Keratinocyte (primary cell): ENCODE measurements at regions not wholly inside any gene's neighbourhood (a gene's known extent, or its start where the extent isn't known, plus 50 kb on each side); places are given as distances from the start of the nearest gene placed in this dataset.

Experiments used
- DNase-seq: peaks from one replicate; pipeline ENCODE4 v3.0.0-alpha.2; 2011; ENCODE audit warnings: low read depth, missing footprints, low spot score
- FAIRE-seq: peaks from 2 replicates; lab custom pipeline; 2011; peaks lifted over from hg19 to GRCh38; lab: Jason Lieb, UNC
- H2AFZ ChIP-seq: 2 replicates; pipeline ENCODE4 v1.6.0; 2012; ENCODE audit warnings: low read length, control low read depth, inconsistent platforms; ENCODE audit not compliant: control insufficient read depth
- H3K27ac ChIP-seq: 2 replicates; pipeline ENCODE4 v1.5.1; 2011; ENCODE audit warnings: low read length; ENCODE audit not compliant: control insufficient read depth, insufficient read depth
- H3K27me3 ChIP-seq: 3 replicates; pipeline ENCODE4 v1.6.0; 2011; ENCODE audit warnings: low read length; ENCODE audit not compliant: control insufficient read depth, insufficient read depth; ENCODE audit errors: extremely low read depth
- H3K36me3 ChIP-seq, 2 experiments: 2 replicates in 1 of 2; 3 replicates in 1 of 2; pipeline ENCODE4 v1.5.1; 2011; ENCODE audit warnings: low read length in 2 of 2, mild to moderate bottlenecking in 1 of 2; ENCODE audit not compliant: control insufficient read depth in 2 of 2, insufficient read depth in 2 of 2; ENCODE audit errors: extremely low read depth in 1 of 2
- H3K4me1 ChIP-seq: 3 replicates; pipeline ENCODE4 v1.5.1; 2011; ENCODE audit warnings: low read length; ENCODE audit not compliant: control insufficient read depth, insufficient read depth; ENCODE audit errors: extremely low read depth
- H3K4me2 ChIP-seq: 3 replicates; pipeline ENCODE4 v1.6.0; 2011; ENCODE audit warnings: low read depth, low read length; ENCODE audit not compliant: control insufficient read depth, insufficient read depth; ENCODE audit errors: extremely low read depth
- H3K4me3 ChIP-seq, 3 experiments: fragments of 200-600 bp in 1 of 3; sonication (generic) in 1 of 3; 2 replicates in 2 of 3; 3 replicates in 1 of 3; pipeline ENCODE4 v1.5.1; 2011 to 2016; ENCODE audit warnings: low read length in 3 of 3, mild to moderate bottlenecking in 3 of 3, control low read depth in 2 of 3, inconsistent platforms in 1 of 3, low read depth in 1 of 3, mixed read lengths in 1 of 3, mixed run types in 1 of 3, moderate library complexity in 1 of 3; ENCODE audit not compliant: control insufficient read depth in 2 of 3, insufficient read depth in 2 of 3; ENCODE audit errors: extremely low read depth in 1 of 3
- H3K79me2 ChIP-seq: 2 replicates; pipeline ENCODE4 v1.6.0; 2012; ENCODE audit warnings: low read length; ENCODE audit not compliant: control insufficient read depth, insufficient read depth
- H3K9ac ChIP-seq: 3 replicates; pipeline ENCODE4 v1.6.0; 2011; ENCODE audit warnings: low read length; ENCODE audit not compliant: control insufficient read depth, insufficient read depth; ENCODE audit errors: extremely low read depth
- H3K9me1 ChIP-seq: 3 replicates; pipeline ENCODE4 v1.6.0; 2011; ENCODE audit warnings: low read length; ENCODE audit not compliant: control insufficient read depth, insufficient read depth; ENCODE audit errors: extremely low read depth
- H3K9me3 ChIP-seq: 2 replicates; pipeline ENCODE4 v1.5.1; 2012; ENCODE audit warnings: low read depth, low read length; ENCODE audit not compliant: control insufficient read depth
- H4K20me1 ChIP-seq: 3 replicates; pipeline ENCODE4 v1.6.0; 2011; ENCODE audit warnings: low read length; ENCODE audit not compliant: control insufficient read depth, insufficient read depth; ENCODE audit errors: extremely low read depth
- EZH2 ChIP-seq: IDR thresholded peaks from one replicate; pipeline ENCODE4 v1.6.1; 2012; ENCODE audit warnings: inconsistent platforms, mild to moderate bottlenecking, low read length, moderate library complexity
- dilution Hi-C: fragments of 300-500 bp; cut with MboI; formaldehyde crosslinking; loops from one replicate; pipeline ENCODE4 v1.7.0; 2020; ENCODE audit warnings: low sequenced_read_pairs; ENCODE audit not compliant: extremely low pct_ligation_motif_present
- TF ChIP-seq, protein P1 (sequence below), 3 experiments: IDR thresholded peaks in 1 of 3; conservative IDR thresholded peaks in 1 of 3; optimal IDR thresholded peaks in 1 of 3; 2 replicates in 2 of 3; 3 replicates in 1 of 3; pipeline versions ENCODE3 to v1.5.1; 2011; ENCODE audit warnings: low read length in 3 of 3, mild to moderate bottlenecking in 3 of 3, moderate library complexity in 2 of 3, control low read depth in 1 of 3, inconsistent platforms in 1 of 3; ENCODE audit not compliant: insufficient read depth in 2 of 3; ENCODE audit errors: extremely low read depth in 1 of 3

DNA sequence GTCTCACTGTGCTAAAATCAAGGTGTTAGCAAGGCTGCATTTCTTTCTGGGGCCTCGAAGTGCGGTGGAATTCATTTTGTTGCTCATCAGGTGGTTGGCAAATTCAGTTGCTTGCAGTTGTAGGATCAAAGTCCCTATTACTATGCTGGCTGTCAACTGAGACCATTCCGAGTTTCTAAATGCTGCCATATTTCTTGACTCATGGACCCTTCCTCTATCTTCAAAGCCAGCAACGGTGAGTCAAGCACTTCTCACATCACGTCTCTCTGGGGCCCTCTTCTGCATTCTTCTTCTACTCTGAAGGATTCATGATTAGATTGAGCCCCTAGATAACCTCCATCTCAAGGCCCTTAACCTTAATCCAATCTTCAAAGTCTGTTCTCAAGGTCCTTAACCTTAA, 619.7 kb downstream of the HACE1 start:
- FAIRE-seq (no peak), DNase-seq (no peak)
- dilution Hi-C loops = no loop called here
- Histone ChIP-seq H3K4me3 (no peak overlapping the region), H3K36me3 (no peaks in the 10 kb centered on the region), H3K9me1 (no peaks in the 10 kb centered on the region), H3K27me3 (no peaks in the 10 kb centered on the region), H3K9me3 (no peaks in the 10 kb centered on the region), H3K9ac (no peak overlapping the region), H3K79me2 (no peaks in the 10 kb centered on the region), H2AFZ (no peak overlapping the region), H3K4me1 (no peaks in the 10 kb centered on the region), H3K4me2 (no peak overlapping the region), H3K27ac (no peak overlapping the region), H4K20me1 (no peaks in the 10 kb centered on the region)
- TF ChIP-seq, protein P1, sequence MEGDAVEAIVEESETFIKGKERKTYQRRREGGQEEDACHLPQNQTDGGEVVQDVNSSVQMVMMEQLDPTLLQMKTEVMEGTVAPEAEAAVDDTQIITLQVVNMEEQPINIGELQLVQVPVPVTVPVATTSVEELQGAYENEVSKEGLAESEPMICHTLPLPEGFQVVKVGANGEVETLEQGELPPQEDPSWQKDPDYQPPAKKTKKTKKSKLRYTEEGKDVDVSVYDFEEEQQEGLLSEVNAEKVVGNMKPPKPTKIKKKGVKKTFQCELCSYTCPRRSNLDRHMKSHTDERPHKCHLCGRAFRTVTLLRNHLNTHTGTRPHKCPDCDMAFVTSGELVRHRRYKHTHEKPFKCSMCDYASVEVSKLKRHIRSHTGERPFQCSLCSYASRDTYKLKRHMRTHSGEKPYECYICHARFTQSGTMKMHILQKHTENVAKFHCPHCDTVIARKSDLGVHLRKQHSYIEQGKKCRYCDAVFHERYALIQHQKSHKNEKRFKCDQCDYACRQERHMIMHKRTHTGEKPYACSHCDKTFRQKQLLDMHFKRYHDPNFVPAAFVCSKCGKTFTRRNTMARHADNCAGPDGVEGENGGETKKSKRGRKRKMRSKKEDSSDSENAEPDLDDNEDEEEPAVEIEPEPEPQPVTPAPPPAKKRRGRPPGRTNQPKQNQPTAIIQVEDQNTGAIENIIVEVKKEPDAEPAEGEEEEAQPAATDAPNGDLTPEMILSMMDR (optimal IDR thresholded peaks at IDR 0.05 in 1 of 3, IDR thresholded peaks at IDR 0.05 in 1 of 3, conservative IDR thresholded peaks at IDR 0.05 in 1 of 3; ENCODE audit: extremely low read depth in 1 of 3, insufficient read depth in 2 of 3, low read length in 3 of 3) = no peak
- no peak for TF ChIP-seq EZH2

DNA sequence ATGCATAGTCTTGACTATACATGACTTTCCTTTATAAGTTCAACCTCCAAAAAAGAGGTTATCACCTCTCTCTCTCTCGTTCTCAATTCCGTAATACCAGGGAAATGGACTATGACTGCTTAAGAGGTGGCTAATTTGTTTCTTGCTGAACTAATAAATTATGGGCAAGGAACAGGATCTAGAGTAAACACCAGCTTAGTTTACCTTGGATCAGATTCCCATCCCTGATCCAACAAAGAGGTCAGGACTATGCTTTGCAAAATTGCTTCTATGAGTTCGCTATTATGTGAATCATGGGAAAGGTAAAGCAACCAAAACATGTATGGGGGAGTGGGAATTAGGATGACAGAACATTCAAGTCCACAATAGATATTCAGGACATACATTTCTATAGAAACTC, 630.7 kb downstream of the HACE1 start:
- dilution Hi-C loops = no loop called here
- Histone ChIP-seq H3K4me2 (no peak overlapping the region), H3K4me1 (no peaks in the 10 kb centered on the region), H4K20me1 (no peaks in the 10 kb centered on the region), H3K27me3 (no peaks in the 10 kb centered on the region), H3K79me2 (no peaks in the 10 kb centered on the region), H3K27ac (no peak overlapping the region), H3K9ac (no peak overlapping the region), H3K4me3 (no peak overlapping the region), H2AFZ (no peak overlapping the region), H3K9me1 (no peaks in the 10 kb centered on the region), H3K36me3 (no peaks in the 10 kb centered on the region), H3K9me3 (no peaks in the 10 kb centered on the region)
- no peak for DNase-seq
- FAIRE-seq = no peak
- TF ChIP-seq, protein P1 (optimal IDR thresholded peaks at IDR 0.05 in 1 of 3, IDR thresholded peaks at IDR 0.05 in 1 of 3, conservative IDR thresholded peaks at IDR 0.05 in 1 of 3; ENCODE audit: extremely low read depth in 1 of 3, insufficient read depth in 2 of 3, low read length in 3 of 3) = no peak
- no peak for TF ChIP-seq EZH2
